Fibroblast of lung (primary cell): ENCODE measurements at regions not wholly inside any gene's neighbourhood (a gene's known extent, or its start where the extent isn't known, plus 50 kb on each side); places are given as distances from the start of the nearest gene placed in this dataset.

Source experiments
- DNase-seq, 2 donors: peaks; one replicate each; pipeline versions ENCODE4 v3.0.0 to v3.0.0-alpha.2; 2010; ENCODE audit warnings: low read depth in 2 of 2
- H2AFZ ChIP-seq: 2 replicates; pipeline ENCODE4 v1.5.1; 2012; ENCODE audit warnings: low read length, control low read depth, inconsistent platforms
- H3K27ac ChIP-seq: 2 replicates; pipeline ENCODE4 v1.5.1; 2011; ENCODE audit warnings: low read length, control low read depth; ENCODE audit not compliant: insufficient read depth
- H3K27me3 ChIP-seq: 2 replicates; pipeline ENCODE4 v1.5.1; 2011; ENCODE audit warnings: mild to moderate bottlenecking, low read length; ENCODE audit not compliant: control insufficient read depth, insufficient read depth
- H3K36me3 ChIP-seq: 2 replicates; pipeline ENCODE4 v1.5.1; 2011; ENCODE audit warnings: low read length; ENCODE audit not compliant: control insufficient read depth, insufficient read depth
- H3K4me1 ChIP-seq: 2 replicates; pipeline ENCODE4 v1.5.1; 2011; ENCODE audit warnings: low read length; ENCODE audit not compliant: control insufficient read depth, insufficient read depth; ENCODE audit errors: extremely low read depth
- H3K4me2 ChIP-seq: 2 replicates; pipeline ENCODE4 v1.5.1; 2011; ENCODE audit warnings: low read length, control low read depth; ENCODE audit not compliant: insufficient read depth; ENCODE audit errors: extremely low read depth
- H3K4me3 ChIP-seq, 4 experiments: fragments of 200-600 bp in 1 of 4; sonication (generic) in 1 of 4; replicated peaks in 1 of 4; 2 replicates each; pipeline ENCODE4 v1.5.1; 2011 to 2016; ENCODE audit warnings: low read length in 4 of 4, low read depth in 3 of 4, mild to moderate bottlenecking in 3 of 4, control low read depth in 2 of 4, inconsistent platforms in 1 of 4, mixed read lengths in 1 of 4; ENCODE audit not compliant: insufficient read depth in 1 of 4; ENCODE audit errors: control extremely low read depth in 1 of 4
- H3K79me2 ChIP-seq: 2 replicates; pipeline ENCODE4 v1.5.1; 2012; ENCODE audit warnings: mild to moderate bottlenecking, low read length, inconsistent platforms; ENCODE audit not compliant: control insufficient read depth, insufficient read depth
- H3K9ac ChIP-seq: 2 replicates; pipeline ENCODE4 v1.5.1; 2011; ENCODE audit warnings: mild to moderate bottlenecking, low read length, control low read depth; ENCODE audit not compliant: insufficient read depth
- H3K9me3 ChIP-seq: 2 replicates; pipeline ENCODE4 v1.5.1; 2012; ENCODE audit warnings: low read depth, low read length; ENCODE audit not compliant: control insufficient read depth, insufficient read depth
- H4K20me1 ChIP-seq: 2 replicates; pipeline ENCODE4 v1.5.1; 2011; ENCODE audit warnings: low read length; ENCODE audit not compliant: control insufficient read depth, insufficient read depth; ENCODE audit errors: extremely low read depth
- CTCF ChIP-seq, 2 donors: IDR thresholded peaks in 1 of 2; conservative IDR thresholded peaks in 1 of 2; 1 replicate in 1 of 2; 2 replicates in 1 of 2; pipeline ENCODE4 v1.5.1; 2011 to 2012; ENCODE audit warnings: low read length in 2 of 2, control low read depth in 1 of 2, inconsistent platforms in 1 of 2, low read depth in 1 of 2, mild to moderate bottlenecking in 1 of 2
- EZH2 ChIP-seq: IDR thresholded peaks from 2 replicates; pipeline ENCODE4 v1.5.1; 2012; ENCODE audit warnings: low read length, control low read depth, mild to moderate bottlenecking; ENCODE audit errors: missing control alignments

GRCh38 chr10:52664629-52665028, 108.0 kb downstream of the MBL2 start:
- H4K20me1 ChIP-seq, result no peaks in the 10 kb centered on the region
- H3K4me1 ChIP-seq, result no peaks in the 10 kb centered on the region
- H3K4me3 ChIP-seq, result no peak overlapping the region
- H3K4me2 ChIP-seq, result no peak overlapping the region
- no peak overlapping the region for H2AFZ ChIP-seq
- no peaks in the 10 kb centered on the region for H3K79me2 ChIP-seq
- DNase-seq, result no peak
- no peak overlapping the region for H3K27ac ChIP-seq
- H3K9ac ChIP-seq, result no peak overlapping the region
- H3K36me3 ChIP-seq, result no peaks in the 10 kb centered on the region
- H3K9me3 ChIP-seq, result no peaks in the 10 kb centered on the region
- no peak for TF ChIP-seq CTCF (conservative IDR thresholded peaks at IDR 0.05 in 1 of 2, IDR thresholded peaks at IDR 0.05 in 1 of 2; ENCODE audit: low read depth in 1 of 2, low read length in 2 of 2)
- no peak for TF ChIP-seq EZH2
- H3K27me3 ChIP-seq, result no peaks in the 10 kb centered on the region

- no peak overlapping the region for H2AFZ ChIP-seq
- no peak overlapping the region for H3K27ac ChIP-seq
- H3K4me1 ChIP-seq, result no peaks in the 10 kb centered on the region
- TF ChIP-seq CTCF (conservative IDR thresholded peaks at IDR 0.05 in 1 of 2, IDR thresholded peaks at IDR 0.05 in 1 of 2; ENCODE audit: low read depth in 1 of 2, low read length in 2 of 2) (no peak), EZH2 (no peak)
- no peaks in the 10 kb centered on the region for H4K20me1 ChIP-seq
- H3K36me3 ChIP-seq, result no peaks in the 10 kb centered on the region
- no peak overlapping the region for H3K9ac ChIP-seq
- H3K9me3 ChIP-seq, result no peaks in the 10 kb centered on the region
- no peak for DNase-seq
- no peaks in the 10 kb centered on the region for H3K79me2 ChIP-seq
- H3K4me3 ChIP-seq, result no peak overlapping the region
- H3K27me3 ChIP-seq, result no peaks in the 10 kb centered on the region
- no peak overlapping the region for H3K4me2 ChIP-seq
Observed at GRCh38 chr10:52665821-52666220, 106.8 kb downstream of the MBL2 start.

GRCh38 chr10:52666931-52667330, 105.7 kb downstream of the MBL2 start:
- no peaks in the 10 kb centered on the region for H3K79me2 ChIP-seq
- H2AFZ ChIP-seq, result no peak overlapping the region
- no peak overlapping the region for H3K4me3 ChIP-seq
- no peaks in the 10 kb centered on the region for H3K36me3 ChIP-seq
- no peaks in the 10 kb centered on the region for H3K9me3 ChIP-seq
- no peak for TF ChIP-seq EZH2
- no peak for TF ChIP-seq CTCF (conservative IDR thresholded peaks at IDR 0.05 in 1 of 2, IDR thresholded peaks at IDR 0.05 in 1 of 2; ENCODE audit: low read depth in 1 of 2, low read length in 2 of 2)
- no peak for DNase-seq
- H3K4me2 ChIP-seq, result no peak overlapping the region
- H3K27ac ChIP-seq, result no peak overlapping the region
- no peaks in the 10 kb centered on the region for H3K4me1 ChIP-seq
- H3K27me3 ChIP-seq, result no peaks in the 10 kb centered on the region
- H4K20me1 ChIP-seq, result no peaks in the 10 kb centered on the region
- H3K9ac ChIP-seq, result no peak overlapping the region
